22Rv1 (cell line): ENCODE measurements at regions not wholly inside any gene's neighbourhood (a gene's known extent, or its start where the extent isn't known, plus 50 kb on each side); places are given as distances from the start of the nearest gene placed in this dataset.

ENCODE experiments used
- H3K27ac ChIP-seq: fragments of 450-650 bp; 2 replicates; pipeline ENCODE4 v1.5.1; 2017
- CTCF ChIP-seq: fragments of 450-650 bp; IDR thresholded peaks from 2 replicates; pipeline ENCODE4 v1.5.1; 2017; ENCODE audit warnings: mild to moderate bottlenecking
- ZFX ChIP-seq: fragments of 450-650 bp; IDR thresholded peaks from 2 replicates; pipeline ENCODE4 v1.6.1; 2017; ENCODE audit warnings: antibody characterized with exemption, borderline replicate concordance

DNA sequence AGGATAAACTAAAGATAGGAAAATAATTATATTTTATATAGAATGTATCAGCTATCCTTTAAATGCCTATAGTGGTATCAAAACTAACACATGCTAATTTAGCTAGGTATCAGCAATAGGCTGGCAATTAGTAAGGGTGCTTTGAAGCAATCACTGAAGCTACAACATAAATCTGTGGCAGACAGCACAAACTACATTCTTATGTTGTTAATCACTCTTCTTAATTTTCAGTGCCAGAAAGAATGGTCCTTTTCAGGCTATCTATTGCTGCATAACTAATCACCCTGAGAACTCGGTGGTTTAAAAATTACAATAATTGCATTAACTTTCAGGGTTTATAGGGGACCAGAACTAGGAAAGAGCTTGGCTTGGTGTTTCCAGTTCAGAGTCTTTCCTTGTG is 963.1 kb downstream of the EFNB2 start:
- H3K27ac ChIP-seq = no peak overlapping the region
- TF ChIP-seq CTCF = no peak
- no peak for TF ChIP-seq ZFX

GRCh38 chr13:105569816-105570215 is 965.6 kb downstream of the EFNB2 start:
- no peak overlapping the region for H3K27ac ChIP-seq
- TF ChIP-seq ZFX = no peak
- no peak for TF ChIP-seq CTCF

GRCh38 chr13:105567951-105568525 is 967.4 kb downstream of the EFNB2 start:
- TF ChIP-seq ZFX = no peak
- no peak for TF ChIP-seq CTCF
- no peak overlapping the region for H3K27ac ChIP-seq

DNA sequence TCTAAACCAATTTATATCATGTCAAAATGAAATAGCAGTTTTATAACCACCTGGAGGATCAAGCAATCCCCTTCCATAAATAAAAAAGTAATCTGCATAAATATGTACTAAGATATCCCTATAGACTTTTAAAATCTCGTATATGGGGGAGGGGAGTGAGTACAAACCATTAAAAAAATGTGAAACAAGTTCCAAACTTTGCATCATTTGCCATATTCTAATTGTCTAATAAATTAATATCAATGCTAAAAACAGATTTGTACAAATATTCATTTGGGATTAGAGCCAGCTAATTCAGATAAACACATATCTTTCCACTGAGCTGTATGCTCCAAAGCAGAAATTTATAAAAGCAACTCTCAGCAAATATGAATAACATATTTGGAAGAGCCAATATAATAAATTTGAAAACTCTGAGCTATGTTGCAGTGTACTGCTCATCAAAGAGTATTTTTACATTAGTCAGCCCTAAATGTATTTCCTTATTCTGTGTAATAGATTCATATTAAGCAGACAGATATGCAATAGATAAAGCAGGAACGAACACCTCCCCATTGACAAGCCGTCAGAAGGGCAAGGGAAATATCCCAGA is 970.2 kb downstream of the EFNB2 start:
- TF ChIP-seq CTCF = no peak
- TF ChIP-seq ZFX = no peak
- no peak overlapping the region for H3K27ac ChIP-seq

- no peak overlapping the region for H3K27ac ChIP-seq
- TF ChIP-seq ZFX (no peak), CTCF (no peak)
Observed at GRCh38 chr13:105552078-105552477, 983.4 kb downstream of the EFNB2 start.

DNA sequence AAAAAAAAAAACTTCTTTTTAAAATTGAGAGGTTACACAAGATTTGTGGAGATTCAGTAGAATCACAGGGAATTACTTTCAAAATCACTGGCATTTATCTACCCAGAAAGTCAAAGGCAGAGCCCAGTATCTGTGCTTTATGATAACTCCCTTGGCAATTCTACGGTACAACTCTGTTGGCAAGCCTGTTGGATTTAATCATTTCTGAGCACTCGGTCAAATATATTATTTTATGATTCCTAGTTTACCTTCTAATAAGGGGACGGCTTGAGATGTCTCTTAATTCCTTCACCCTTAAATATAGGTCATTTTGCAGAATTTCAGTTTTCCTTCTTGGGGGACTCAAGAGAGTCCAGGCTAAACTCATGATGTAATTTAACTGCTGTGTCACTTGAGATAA is 987.6 kb downstream of the EFNB2 start:
- no peak overlapping the region for H3K27ac ChIP-seq
- TF ChIP-seq ZFX = no peak
- no peak for TF ChIP-seq CTCF

DNA sequence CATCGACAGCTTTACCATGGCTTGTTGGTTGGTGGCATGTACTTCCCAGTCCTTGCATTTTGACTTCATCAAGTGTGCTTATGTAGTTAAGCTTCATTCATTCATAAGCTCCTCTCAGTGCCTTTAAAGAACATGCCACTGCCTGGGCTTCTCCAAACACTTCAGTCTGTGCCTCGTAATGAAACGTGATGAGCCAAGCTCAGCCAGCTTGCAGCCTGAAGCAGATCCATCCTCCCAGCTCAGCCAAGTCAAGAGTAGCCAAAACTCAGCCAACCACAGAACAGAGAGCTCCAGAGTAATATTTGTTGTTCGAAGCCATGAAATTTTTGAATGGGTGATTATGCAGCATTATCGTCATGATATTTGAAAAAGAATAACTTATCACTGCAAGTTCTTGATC is 989.7 kb downstream of the EFNB2 start:
- no peak for TF ChIP-seq ZFX
- TF ChIP-seq CTCF = no peak
- H3K27ac ChIP-seq = no peak overlapping the region
